ENCODE measurements at regions not wholly inside any gene's neighbourhood (a gene's known extent, or its start where the extent isn't known, plus 50 kb on each side); places are given as distances from the start of the nearest gene placed in this dataset.
"Not testable (repeated sequence)": the region's sequence is repeated elsewhere in the genome, so short reads cannot be mapped to it uniquely, and the experiment has no call there.

- Mint-ChIP-seq H3K36me3 (ENCODE audit: low read depth, unreplicated experiment) (no peaks in the 10 kb centered on the region), H3K4me3 (ENCODE audit: unreplicated experiment) (no peak overlapping the region), H3K27me3 (ENCODE audit: unreplicated experiment) (no peaks in the 10 kb centered on the region), H3K27ac (ENCODE audit: unreplicated experiment) (no peak overlapping the region), H3K9me3 (ENCODE audit: unreplicated experiment) (no peaks in the 10 kb centered on the region), H3K4me1 (ENCODE audit: unreplicated experiment) (no peaks in the 10 kb centered on the region)
- TF ChIP-seq, protein P1, sequence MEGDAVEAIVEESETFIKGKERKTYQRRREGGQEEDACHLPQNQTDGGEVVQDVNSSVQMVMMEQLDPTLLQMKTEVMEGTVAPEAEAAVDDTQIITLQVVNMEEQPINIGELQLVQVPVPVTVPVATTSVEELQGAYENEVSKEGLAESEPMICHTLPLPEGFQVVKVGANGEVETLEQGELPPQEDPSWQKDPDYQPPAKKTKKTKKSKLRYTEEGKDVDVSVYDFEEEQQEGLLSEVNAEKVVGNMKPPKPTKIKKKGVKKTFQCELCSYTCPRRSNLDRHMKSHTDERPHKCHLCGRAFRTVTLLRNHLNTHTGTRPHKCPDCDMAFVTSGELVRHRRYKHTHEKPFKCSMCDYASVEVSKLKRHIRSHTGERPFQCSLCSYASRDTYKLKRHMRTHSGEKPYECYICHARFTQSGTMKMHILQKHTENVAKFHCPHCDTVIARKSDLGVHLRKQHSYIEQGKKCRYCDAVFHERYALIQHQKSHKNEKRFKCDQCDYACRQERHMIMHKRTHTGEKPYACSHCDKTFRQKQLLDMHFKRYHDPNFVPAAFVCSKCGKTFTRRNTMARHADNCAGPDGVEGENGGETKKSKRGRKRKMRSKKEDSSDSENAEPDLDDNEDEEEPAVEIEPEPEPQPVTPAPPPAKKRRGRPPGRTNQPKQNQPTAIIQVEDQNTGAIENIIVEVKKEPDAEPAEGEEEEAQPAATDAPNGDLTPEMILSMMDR (IDR thresholded peaks at IDR 0.05; ENCODE audit: unreplicated experiment) = no peak
- DNase-seq (ENCODE audit: low spot score) = no peak
Observed at GRCh38 chr9:78707481-78707991, 410.6 kb downstream of the PSAT1 start.

DNA sequence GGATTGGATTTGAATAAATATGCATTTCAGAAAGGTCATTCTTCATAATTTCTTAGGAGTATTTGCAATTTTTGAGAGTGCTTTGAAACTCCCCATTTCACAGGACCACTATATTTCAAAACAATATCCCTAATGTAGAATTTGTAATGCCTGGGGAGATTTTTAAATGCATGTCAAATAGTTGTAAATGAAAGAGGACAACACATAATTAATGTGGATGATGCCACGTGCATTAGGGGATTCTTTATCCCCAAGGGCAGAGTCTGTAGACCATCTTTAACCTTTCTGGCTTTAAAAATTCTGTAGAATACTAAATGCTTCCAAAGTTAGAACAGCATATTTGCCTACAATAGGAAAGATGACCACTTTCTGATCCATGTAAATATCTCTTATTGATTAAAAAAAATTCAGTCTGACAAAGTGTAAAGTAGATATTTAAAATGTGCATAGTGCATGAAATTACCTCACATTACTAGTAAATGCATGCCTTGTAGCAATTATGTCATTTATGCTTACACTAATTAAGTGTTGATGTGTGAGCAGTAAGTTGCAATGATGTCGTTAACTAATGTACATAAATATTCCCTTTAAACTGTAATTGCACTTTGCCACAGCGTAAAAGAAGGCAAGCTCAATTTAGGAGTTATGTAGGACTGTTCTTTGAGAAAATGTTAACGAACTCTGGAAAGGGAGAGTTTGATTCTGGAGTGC, 416.1 kb downstream of the PSAT1 start:
- no peaks in the 10 kb centered on the region for H3K4me1 Mint-ChIP-seq (ENCODE audit: unreplicated experiment)
- DNase-seq (ENCODE audit: low spot score) = no peak
- H3K27ac Mint-ChIP-seq (ENCODE audit: unreplicated experiment) = no peak overlapping the region
- TF ChIP-seq, protein P1 (IDR thresholded peaks at IDR 0.05; ENCODE audit: unreplicated experiment) = no peak
- no peaks in the 10 kb centered on the region for H3K36me3 Mint-ChIP-seq (ENCODE audit: low read depth, unreplicated experiment)
- H3K27me3 Mint-ChIP-seq (ENCODE audit: unreplicated experiment) = no peaks in the 10 kb centered on the region
- H3K9me3 Mint-ChIP-seq (ENCODE audit: unreplicated experiment) = no peaks in the 10 kb centered on the region
- no peak overlapping the region for H3K4me3 Mint-ChIP-seq (ENCODE audit: unreplicated experiment)

DNA sequence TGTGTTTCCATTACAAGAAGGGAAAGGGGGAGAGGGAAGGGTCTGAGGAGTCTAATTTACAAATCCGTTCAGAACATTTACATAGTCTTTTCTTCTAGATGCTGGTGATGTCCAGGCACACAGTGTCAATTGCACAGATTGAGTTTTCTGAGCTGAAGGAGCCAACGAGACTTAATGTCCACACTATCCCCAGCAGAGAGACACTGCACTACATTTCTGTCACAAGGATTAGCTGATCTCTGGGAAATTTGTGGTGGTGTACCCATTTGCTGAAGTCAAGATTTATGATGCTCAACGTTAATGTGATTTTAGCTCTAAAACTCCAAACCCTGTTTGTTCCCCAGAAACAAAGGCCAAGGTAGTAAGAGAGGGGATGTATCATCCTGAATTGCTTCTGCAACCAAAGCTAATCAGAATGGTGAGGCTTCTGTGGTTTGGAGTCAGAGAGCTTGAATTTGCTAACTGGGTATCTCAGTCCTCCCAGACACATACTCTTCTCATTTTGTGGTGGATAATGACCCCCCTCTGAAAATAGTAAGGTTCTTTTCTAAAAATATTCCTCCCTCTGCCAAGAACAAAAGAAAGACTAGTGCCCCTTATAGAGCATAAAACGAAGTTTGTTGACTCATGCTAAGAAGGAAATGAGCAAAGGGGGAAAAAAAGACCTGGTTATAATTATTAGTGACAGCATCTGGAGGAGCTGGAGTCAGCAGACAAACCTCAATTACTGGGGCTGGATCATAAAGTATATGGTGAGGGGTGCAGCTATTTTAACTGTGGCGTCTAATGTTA, 416.9 kb downstream of the PSAT1 start:
- Mint-ChIP-seq H3K27ac (ENCODE audit: unreplicated experiment) (no peak overlapping the region), H3K4me1 (ENCODE audit: unreplicated experiment) (no peaks in the 10 kb centered on the region), H3K9me3 (ENCODE audit: unreplicated experiment) (no peaks in the 10 kb centered on the region), H3K4me3 (ENCODE audit: unreplicated experiment) (no peak overlapping the region), H3K36me3 (ENCODE audit: low read depth, unreplicated experiment) (no peaks in the 10 kb centered on the region), H3K27me3 (ENCODE audit: unreplicated experiment) (no peaks in the 10 kb centered on the region)
- DNase-seq (ENCODE audit: low spot score) = no peak
- TF ChIP-seq, protein P1 (IDR thresholded peaks at IDR 0.05; ENCODE audit: unreplicated experiment) = no peak

- TF ChIP-seq, protein P1 (IDR thresholded peaks at IDR 0.05; ENCODE audit: unreplicated experiment) = no peak
- Mint-ChIP-seq H3K4me3 (ENCODE audit: unreplicated experiment) (no peak overlapping the region), H3K36me3 (ENCODE audit: low read depth, unreplicated experiment) (no peaks in the 10 kb centered on the region), H3K4me1 (ENCODE audit: unreplicated experiment) (no peaks in the 10 kb centered on the region), H3K27me3 (ENCODE audit: unreplicated experiment) (no peaks in the 10 kb centered on the region), H3K27ac (ENCODE audit: unreplicated experiment) (no peak overlapping the region), H3K9me3 (ENCODE audit: unreplicated experiment) (no peaks in the 10 kb centered on the region)
- no peak for DNase-seq (ENCODE audit: low spot score)
Observed at GRCh38 chr9:78714576-78714975, 417.7 kb downstream of the PSAT1 start.

GRCh38 chr9:78719029-78719428, 422.1 kb downstream of the PSAT1 start:
- H3K9me3 Mint-ChIP-seq (ENCODE audit: unreplicated experiment); H3K36me3 Mint-ChIP-seq (ENCODE audit: low read depth, unreplicated experiment); H3K4me1 Mint-ChIP-seq (ENCODE audit: unreplicated experiment); H3K27ac Mint-ChIP-seq (ENCODE audit: unreplicated experiment); H3K4me3 Mint-ChIP-seq (ENCODE audit: unreplicated experiment); DNase-seq (ENCODE audit: low spot score); H3K27me3 Mint-ChIP-seq (ENCODE audit: unreplicated experiment): not testable (repeated sequence)
